K562 (cell line): ENCODE measurements at regions not wholly inside any gene's neighbourhood (a gene's known extent, or its start where the extent isn't known, plus 50 kb on each side); places are given as distances from the start of the nearest gene placed in this dataset.

ENCODE experiments used
- CTCF ChIP-seq, 3 experiments: IDR thresholded peaks in 2 of 3; conservative IDR thresholded peaks in 1 of 3; 2 replicates each; pipeline ENCODE4 v1.5.1; 2011 to 2012; ENCODE audit warnings: low read length in 3 of 3, mild to moderate bottlenecking in 3 of 3, control low read depth in 2 of 3, improper control_type of control experiment in 1 of 3, inconsistent platforms in 1 of 3, low read depth in 1 of 3, mixed read lengths in 1 of 3, moderate library complexity in 1 of 3; ENCODE audit not compliant: insufficient read depth in 2 of 3
- CTCFL ChIP-seq: IDR thresholded peaks from 2 replicates; pipeline ENCODE4 v1.6.1; 2011; ENCODE audit warnings: borderline replicate concordance, low read depth, mild to moderate bottlenecking, moderate library complexity, low read length; ENCODE audit not compliant: insufficient read depth, poor library complexity, severe bottlenecking
- E2F5 ChIP-seq: sonication (generic); formaldehyde crosslinking; IDR thresholded peaks from 2 replicates; pipeline ENCODE4 v1.8.0; 2022; ENCODE audit warnings: mild to moderate bottlenecking, missing genetic modification reagents
- NFXL1 ChIP-seq: fragments of 450-650 bp; formaldehyde crosslinking; IDR thresholded peaks from 2 replicates; pipeline ENCODE4 v1.4.0; 2021; ENCODE audit warnings: mild to moderate bottlenecking
- SIN3A ChIP-seq, 2 experiments: fragments of 150-350 bp in 1 of 2; IDR thresholded peaks; 2 replicates each; pipeline ENCODE4 v1.6.1; 2011 to 2016; ENCODE audit warnings: borderline replicate concordance in 2 of 2, low read depth in 2 of 2, low read length in 2 of 2, mild to moderate bottlenecking in 2 of 2, moderate library complexity in 2 of 2; ENCODE audit not compliant: control insufficient read depth in 1 of 2
- ZNF143 ChIP-seq: sonication (generic); formaldehyde crosslinking; IDR thresholded peaks from 2 replicates; pipeline ENCODE4 v1.9.0; 2022; ENCODE audit warnings: mild to moderate bottlenecking, missing genetic modification reagents
- ZNF274 ChIP-seq: IDR thresholded peaks from 2 replicates; pipeline ENCODE4 v1.6.1; 2011; ENCODE audit warnings: low read depth, mild to moderate bottlenecking, low read length, moderate library complexity, borderline replicate concordance

- no peak for TF ChIP-seq CTCF (IDR thresholded peaks at IDR 0.05 in 2 of 3, conservative IDR thresholded peaks at IDR 0.05 in 1 of 3; ENCODE audit: insufficient read depth in 2 of 3, low read depth in 1 of 3, low read length in 3 of 3)
- TF ChIP-seq E2F5 (CRISPR knock-in tag): no peak
- TF ChIP-seq ZNF143 (CRISPR knock-in tag): no peak
- no peak for TF ChIP-seq NFXL1 (CRISPR knock-in tag)
- no peak for TF ChIP-seq CTCFL
- TF ChIP-seq SIN3A (IDR thresholded peaks at IDR 0.05; ENCODE audit: borderline replicate concordance in 2 of 2, control insufficient read depth in 1 of 2, low read depth in 2 of 2, low read length in 2 of 2): no peak
- TF ChIP-seq ZNF274: no peak
Measured at GRCh38 chr1:10852018-10852417, 55.6 kb upstream of the CASZ1 start.
